ENCODE measurements at regions not wholly inside any gene's neighbourhood (a gene's known extent, or its start where the extent isn't known, plus 50 kb on each side); places are given as distances from the start of the nearest gene placed in this dataset.

DNA sequence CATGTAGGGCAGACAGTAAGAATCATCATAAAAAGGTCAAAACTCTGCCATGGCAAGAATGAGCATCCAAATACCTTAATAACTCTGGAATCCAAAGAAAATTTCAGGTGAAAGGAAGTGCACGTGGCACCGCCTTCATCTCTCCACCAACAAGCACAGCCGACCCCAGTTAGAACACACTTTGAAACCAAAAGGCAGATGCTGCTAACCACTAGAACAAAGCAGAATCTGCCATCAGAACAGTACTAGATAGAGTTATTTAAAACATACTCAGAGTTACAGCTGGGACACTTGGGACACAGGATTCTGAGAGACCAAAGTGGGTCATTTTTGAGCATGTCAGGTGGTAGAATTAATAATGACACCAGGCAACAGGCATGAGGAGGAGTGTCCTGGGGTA, 106.7 kb upstream of the SOD1 start:
- H3K27me3 ChIP-seq (ENCODE audit: insufficient read depth, low read length), result no peaks in the 10 kb centered on the region
- H2AFZ ChIP-seq (ENCODE audit: low read depth, low read length), result no peak overlapping the region
- no peak overlapping the region for H3K4me3 ChIP-seq (ENCODE audit: insufficient read depth, low read depth, low read length)
- H3K9ac ChIP-seq (ENCODE audit: low read length), result no peak overlapping the region
- no peaks in the 10 kb centered on the region for H4K20me1 ChIP-seq (ENCODE audit: insufficient read depth, low read length)
- H3K4me2 ChIP-seq (ENCODE audit: low read length), result no peak overlapping the region
- Mint-ChIP-seq H3K36me3 (ENCODE audit: low read depth, unreplicated experiment) (no peaks in the 10 kb centered on the region), H3K9me3 (ENCODE audit: unreplicated experiment) (no peaks in the 10 kb centered on the region), H3K4me1 (ENCODE audit: low read depth, unreplicated experiment) (peaks cover 24% of the 10 kb centered on the region), H3K27ac (ENCODE audit: unreplicated experiment) (no peak overlapping the region), H3K27me3 (ENCODE audit: low read depth, unreplicated experiment) (no peaks in the 10 kb centered on the region), H3K4me3 (ENCODE audit: unreplicated experiment) (no peak overlapping the region)
- FAIRE-seq, result no peak
- TF ChIP-seq, protein P1, sequence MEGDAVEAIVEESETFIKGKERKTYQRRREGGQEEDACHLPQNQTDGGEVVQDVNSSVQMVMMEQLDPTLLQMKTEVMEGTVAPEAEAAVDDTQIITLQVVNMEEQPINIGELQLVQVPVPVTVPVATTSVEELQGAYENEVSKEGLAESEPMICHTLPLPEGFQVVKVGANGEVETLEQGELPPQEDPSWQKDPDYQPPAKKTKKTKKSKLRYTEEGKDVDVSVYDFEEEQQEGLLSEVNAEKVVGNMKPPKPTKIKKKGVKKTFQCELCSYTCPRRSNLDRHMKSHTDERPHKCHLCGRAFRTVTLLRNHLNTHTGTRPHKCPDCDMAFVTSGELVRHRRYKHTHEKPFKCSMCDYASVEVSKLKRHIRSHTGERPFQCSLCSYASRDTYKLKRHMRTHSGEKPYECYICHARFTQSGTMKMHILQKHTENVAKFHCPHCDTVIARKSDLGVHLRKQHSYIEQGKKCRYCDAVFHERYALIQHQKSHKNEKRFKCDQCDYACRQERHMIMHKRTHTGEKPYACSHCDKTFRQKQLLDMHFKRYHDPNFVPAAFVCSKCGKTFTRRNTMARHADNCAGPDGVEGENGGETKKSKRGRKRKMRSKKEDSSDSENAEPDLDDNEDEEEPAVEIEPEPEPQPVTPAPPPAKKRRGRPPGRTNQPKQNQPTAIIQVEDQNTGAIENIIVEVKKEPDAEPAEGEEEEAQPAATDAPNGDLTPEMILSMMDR (IDR thresholded peaks at IDR 0.05; ENCODE audit: insufficient read depth, low read depth, low read length), result no peak
- TF ChIP-seq EZH2 (IDR thresholded peaks at IDR 0.05; ENCODE audit: insufficient read depth, low read length), result no peak
- H3K36me3 ChIP-seq (ENCODE audit: insufficient read depth, low read length), result no peaks in the 10 kb centered on the region
- DNase-seq (ENCODE audit: low read depth), result no peak
- no peaks in the 10 kb centered on the region for H3K9me3 ChIP-seq (ENCODE audit: insufficient read depth, low read depth, low read length)
- H3K27ac ChIP-seq (ENCODE audit: low read depth, low read length), result no peak overlapping the region
- H3K4me1 ChIP-seq (ENCODE audit: insufficient read depth, low read length), result peaks cover 18% of the 10 kb centered on the region
- peaks cover 15% of the 10 kb centered on the region for H3K79me2 ChIP-seq (ENCODE audit: insufficient read depth, low read length)

DNA sequence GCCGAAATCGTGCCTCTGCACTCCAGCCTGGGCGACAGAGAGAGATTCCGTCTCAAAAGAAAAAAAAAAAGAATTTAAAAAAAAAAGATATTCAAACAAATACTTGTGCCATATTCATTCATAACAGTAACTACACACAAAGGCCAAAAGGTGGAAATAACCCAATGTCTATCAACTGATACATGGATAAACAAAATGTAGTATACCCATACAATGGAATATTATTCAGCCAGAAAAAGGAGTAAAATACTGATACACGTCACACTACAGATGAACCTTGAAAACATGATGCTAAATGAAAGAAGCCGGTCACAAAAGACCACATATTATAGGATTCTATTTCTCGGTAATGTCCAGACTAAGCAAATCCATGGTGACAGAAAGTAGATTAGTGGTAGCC, 109.4 kb upstream of the SOD1 start:
- Mint-ChIP-seq H3K27me3 (ENCODE audit: low read depth, unreplicated experiment) (no peaks in the 10 kb centered on the region), H3K36me3 (ENCODE audit: low read depth, unreplicated experiment) (no peaks in the 10 kb centered on the region), H3K4me3 (ENCODE audit: unreplicated experiment) (no peak overlapping the region), H3K27ac (ENCODE audit: unreplicated experiment) (no peak overlapping the region), H3K9me3 (ENCODE audit: unreplicated experiment) (no peaks in the 10 kb centered on the region), H3K4me1 (ENCODE audit: low read depth, unreplicated experiment) (peaks cover 13% of the 10 kb centered on the region)
- Histone ChIP-seq H3K36me3 (ENCODE audit: insufficient read depth, low read length) (no peaks in the 10 kb centered on the region), H2AFZ (ENCODE audit: low read depth, low read length) (no peak overlapping the region), H3K4me1 (ENCODE audit: insufficient read depth, low read length) (peaks cover 12% of the 10 kb centered on the region), H3K27ac (ENCODE audit: low read depth, low read length) (no peak overlapping the region), H3K4me2 (ENCODE audit: low read length) (no peak overlapping the region), H3K9ac (ENCODE audit: low read length) (no peak overlapping the region), H3K9me3 (ENCODE audit: insufficient read depth, low read depth, low read length) (no peaks in the 10 kb centered on the region), H4K20me1 (ENCODE audit: insufficient read depth, low read length) (no peaks in the 10 kb centered on the region), H3K79me2 (ENCODE audit: insufficient read depth, low read length) (peaks cover 15% of the 10 kb centered on the region), H3K27me3 (ENCODE audit: insufficient read depth, low read length) (peaks cover 5% of the 10 kb centered on the region), H3K4me3 (ENCODE audit: insufficient read depth, low read depth, low read length) (no peak overlapping the region)
- FAIRE-seq (no peak), DNase-seq (ENCODE audit: low read depth) (no peak)
- TF ChIP-seq, protein P1 (IDR thresholded peaks at IDR 0.05; ENCODE audit: insufficient read depth, low read depth, low read length), result no peak

DNA sequence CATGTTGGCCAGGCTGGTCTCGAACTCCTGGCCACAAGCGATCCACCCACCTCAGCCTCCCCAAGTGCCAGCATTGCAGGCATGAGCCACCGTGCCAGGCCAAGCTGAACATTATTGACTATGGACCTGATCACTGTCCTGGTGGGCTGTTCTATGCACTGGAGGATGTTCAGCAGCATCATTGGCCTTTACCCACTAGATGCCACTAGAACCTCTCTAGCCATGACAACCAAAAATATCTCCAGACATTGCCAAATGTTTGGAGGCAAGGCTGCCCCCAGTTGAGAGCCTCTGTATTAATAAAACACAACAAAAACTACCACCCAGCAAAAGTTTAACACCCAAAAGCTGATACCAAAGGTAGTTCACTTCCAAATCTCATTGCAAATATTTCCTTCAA, 110.8 kb upstream of the SOD1 start:
- Histone ChIP-seq H3K27ac (ENCODE audit: low read depth, low read length) (no peak overlapping the region), H2AFZ (ENCODE audit: low read depth, low read length) (no peak overlapping the region), H4K20me1 (ENCODE audit: insufficient read depth, low read length) (no peaks in the 10 kb centered on the region), H3K79me2 (ENCODE audit: insufficient read depth, low read length) (peaks cover 15% of the 10 kb centered on the region), H3K36me3 (ENCODE audit: insufficient read depth, low read length) (no peaks in the 10 kb centered on the region), H3K9ac (ENCODE audit: low read length) (no peak overlapping the region), H3K4me3 (ENCODE audit: insufficient read depth, low read depth, low read length) (no peak overlapping the region), H3K4me1 (ENCODE audit: insufficient read depth, low read length) (peaks cover under 1% of the 10 kb centered on the region), H3K4me2 (ENCODE audit: low read length) (no peak overlapping the region), H3K9me3 (ENCODE audit: insufficient read depth, low read depth, low read length) (no peaks in the 10 kb centered on the region), H3K27me3 (ENCODE audit: insufficient read depth, low read length) (peaks cover 5% of the 10 kb centered on the region)
- no peak for DNase-seq (ENCODE audit: low read depth)
- H3K36me3 Mint-ChIP-seq (ENCODE audit: low read depth, unreplicated experiment), result no peaks in the 10 kb centered on the region
- no peak overlapping the region for H3K27ac Mint-ChIP-seq (ENCODE audit: unreplicated experiment)
- no peaks in the 10 kb centered on the region for H3K27me3 Mint-ChIP-seq (ENCODE audit: low read depth, unreplicated experiment)
- no peak for TF ChIP-seq EZH2 (IDR thresholded peaks at IDR 0.05; ENCODE audit: insufficient read depth, low read length)
- TF ChIP-seq, protein P1 (IDR thresholded peaks at IDR 0.05; ENCODE audit: insufficient read depth, low read depth, low read length), result no peak
- H3K4me1 Mint-ChIP-seq (ENCODE audit: low read depth, unreplicated experiment), result no peaks in the 10 kb centered on the region
- H3K4me3 Mint-ChIP-seq (ENCODE audit: unreplicated experiment), result no peak overlapping the region
- H3K9me3 Mint-ChIP-seq (ENCODE audit: unreplicated experiment), result no peaks in the 10 kb centered on the region
- no peak for FAIRE-seq

Measured in astrocyte (in vitro differentiated cells and primary cell).